ENCODE measurements at regions not wholly inside any gene's neighbourhood (a gene's known extent, or its start where the extent isn't known, plus 50 kb on each side); places are given as distances from the start of the nearest gene placed in this dataset.

- no peaks in the 10 kb centered on the region for H3K4me1 ChIP-seq
- FAIRE-seq (no peak), DNase-seq (ENCODE audit: low read depth in 1 of 2, low spot score in 1 of 2) (no peak), ATAC-seq (no peak)
- ChIA-PET CTCF (interaction anchor here (1.7 kb wide), 1 partner anchor 335 kb away, joined by 6 read pairs; no protein-coding TSS in a partner anchor), POLR2A (no interaction called here)
- H3K4me2 ChIP-seq: no peak overlapping the region
- no peak overlapping the region for H3K27ac ChIP-seq
- TF ChIP-seq JUN (IDR thresholded peaks at IDR 0.05) (no peak), BCL3 (IDR thresholded peaks at IDR 0.05) (no peak), HOXB13 (CRISPR knock-in tag; IDR thresholded peaks at IDR 0.05; ENCODE audit: low read depth) (no peak), USF2 (IDR thresholded peaks at IDR 0.05) (no peak), TP53 (CRISPR knock-in tag; IDR thresholded peaks at IDR 0.05) (no peak), FOXS1 (CRISPR knock-in tag; IDR thresholded peaks at IDR 0.05) (no peak), JUNB (IDR thresholded peaks at IDR 0.05) (no peak), CBX2 (IDR thresholded peaks at IDR 0.05; ENCODE audit: borderline replicate concordance, low read depth) (no peak), CEBPB (IDR thresholded peaks at IDR 0.05) (no peak), NPAS2 (CRISPR knock-in tag; IDR thresholded peaks at IDR 0.05; ENCODE audit: borderline replicate concordance) (no peak), ELK1 (IDR thresholded peaks at IDR 0.05; ENCODE audit: low read depth, low read length) (no peak), SREBF2 (IDR thresholded peaks at IDR 0.05) (no peak), PHF8 (IDR thresholded peaks at IDR 0.05; ENCODE audit: borderline replicate concordance, low read depth) (no peak), POLR2A (IDR thresholded peaks at IDR 0.05; ENCODE audit: low read length) (no peak), RARB (CRISPR knock-in tag; IDR thresholded peaks at IDR 0.05) (no peak)
- TF ChIP-seq, protein P1, sequence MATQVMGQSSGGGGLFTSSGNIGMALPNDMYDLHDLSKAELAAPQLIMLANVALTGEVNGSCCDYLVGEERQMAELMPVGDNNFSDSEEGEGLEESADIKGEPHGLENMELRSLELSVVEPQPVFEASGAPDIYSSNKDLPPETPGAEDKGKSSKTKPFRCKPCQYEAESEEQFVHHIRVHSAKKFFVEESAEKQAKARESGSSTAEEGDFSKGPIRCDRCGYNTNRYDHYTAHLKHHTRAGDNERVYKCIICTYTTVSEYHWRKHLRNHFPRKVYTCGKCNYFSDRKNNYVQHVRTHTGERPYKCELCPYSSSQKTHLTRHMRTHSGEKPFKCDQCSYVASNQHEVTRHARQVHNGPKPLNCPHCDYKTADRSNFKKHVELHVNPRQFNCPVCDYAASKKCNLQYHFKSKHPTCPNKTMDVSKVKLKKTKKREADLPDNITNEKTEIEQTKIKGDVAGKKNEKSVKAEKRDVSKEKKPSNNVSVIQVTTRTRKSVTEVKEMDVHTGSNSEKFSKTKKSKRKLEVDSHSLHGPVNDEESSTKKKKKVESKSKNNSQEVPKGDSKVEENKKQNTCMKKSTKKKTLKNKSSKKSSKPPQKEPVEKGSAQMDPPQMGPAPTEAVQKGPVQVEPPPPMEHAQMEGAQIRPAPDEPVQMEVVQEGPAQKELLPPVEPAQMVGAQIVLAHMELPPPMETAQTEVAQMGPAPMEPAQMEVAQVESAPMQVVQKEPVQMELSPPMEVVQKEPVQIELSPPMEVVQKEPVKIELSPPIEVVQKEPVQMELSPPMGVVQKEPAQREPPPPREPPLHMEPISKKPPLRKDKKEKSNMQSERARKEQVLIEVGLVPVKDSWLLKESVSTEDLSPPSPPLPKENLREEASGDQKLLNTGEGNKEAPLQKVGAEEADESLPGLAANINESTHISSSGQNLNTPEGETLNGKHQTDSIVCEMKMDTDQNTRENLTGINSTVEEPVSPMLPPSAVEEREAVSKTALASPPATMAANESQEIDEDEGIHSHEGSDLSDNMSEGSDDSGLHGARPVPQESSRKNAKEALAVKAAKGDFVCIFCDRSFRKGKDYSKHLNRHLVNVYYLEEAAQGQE (IDR thresholded peaks at IDR 0.05): no peak
- TF ChIP-seq, protein P2, sequence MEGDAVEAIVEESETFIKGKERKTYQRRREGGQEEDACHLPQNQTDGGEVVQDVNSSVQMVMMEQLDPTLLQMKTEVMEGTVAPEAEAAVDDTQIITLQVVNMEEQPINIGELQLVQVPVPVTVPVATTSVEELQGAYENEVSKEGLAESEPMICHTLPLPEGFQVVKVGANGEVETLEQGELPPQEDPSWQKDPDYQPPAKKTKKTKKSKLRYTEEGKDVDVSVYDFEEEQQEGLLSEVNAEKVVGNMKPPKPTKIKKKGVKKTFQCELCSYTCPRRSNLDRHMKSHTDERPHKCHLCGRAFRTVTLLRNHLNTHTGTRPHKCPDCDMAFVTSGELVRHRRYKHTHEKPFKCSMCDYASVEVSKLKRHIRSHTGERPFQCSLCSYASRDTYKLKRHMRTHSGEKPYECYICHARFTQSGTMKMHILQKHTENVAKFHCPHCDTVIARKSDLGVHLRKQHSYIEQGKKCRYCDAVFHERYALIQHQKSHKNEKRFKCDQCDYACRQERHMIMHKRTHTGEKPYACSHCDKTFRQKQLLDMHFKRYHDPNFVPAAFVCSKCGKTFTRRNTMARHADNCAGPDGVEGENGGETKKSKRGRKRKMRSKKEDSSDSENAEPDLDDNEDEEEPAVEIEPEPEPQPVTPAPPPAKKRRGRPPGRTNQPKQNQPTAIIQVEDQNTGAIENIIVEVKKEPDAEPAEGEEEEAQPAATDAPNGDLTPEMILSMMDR (IDR thresholded peaks at IDR 0.05): no peak
- no peaks in the 10 kb centered on the region for H3K9me3 ChIP-seq
- no peak overlapping the region for H3K4me3 ChIP-seq
- 57% methylated on average over 4 of the region's 4 CpGs for WGBS (ENCODE audit: missing lambda C conversion rate)
Observed at GRCh38 chr16:86727632-86728031, 149.3 kb downstream of the FOXL1 start.

DNA sequence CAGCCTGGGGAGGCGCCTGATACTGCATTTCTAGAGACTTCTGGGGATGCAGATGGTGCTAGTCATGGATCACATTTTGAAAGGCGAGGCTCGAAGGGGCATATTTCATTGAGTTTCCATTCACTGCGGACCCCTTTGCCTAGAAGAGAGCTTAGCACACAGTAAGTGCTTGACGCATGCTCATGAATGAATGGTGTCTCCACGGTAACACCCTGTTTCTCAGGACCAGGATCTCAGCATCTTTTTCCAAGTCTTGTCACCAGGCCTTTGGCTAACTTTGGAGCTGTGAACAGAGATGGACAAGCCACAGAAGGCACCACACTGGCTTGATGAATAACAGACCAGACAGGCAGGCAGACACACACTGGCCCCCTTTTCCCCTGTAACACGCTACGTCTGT is 151.3 kb downstream of the FOXL1 start:
- Histone ChIP-seq H3K4me3 (no peak overlapping the region), H3K4me1 (no peaks in the 10 kb centered on the region), H3K27ac (no peak overlapping the region), H3K9me3 (no peaks in the 10 kb centered on the region), H3K4me2 (no peak overlapping the region)
- TF ChIP-seq, protein P2 (IDR thresholded peaks at IDR 0.05): no peak
- TF ChIP-seq HOXA7 (CRISPR knock-in tag; IDR thresholded peaks at IDR 0.05): no peak
- TF ChIP-seq CHD2 (IDR thresholded peaks at IDR 0.05; ENCODE audit: low read length, partially characterized antibody): no peak
- no peak for TF ChIP-seq JUNB (IDR thresholded peaks at IDR 0.05)
- no peak for TF ChIP-seq SREBF2 (IDR thresholded peaks at IDR 0.05)
- TF ChIP-seq CBX2 (IDR thresholded peaks at IDR 0.05; ENCODE audit: borderline replicate concordance, low read depth): no peak
- TF ChIP-seq EHMT2 (IDR thresholded peaks at IDR 0.05; ENCODE audit: low read depth): no peak
- TF ChIP-seq ZFP36 (IDR thresholded peaks at IDR 0.05; ENCODE audit: borderline replicate concordance, partially characterized antibody): no peak
- no peak for TF ChIP-seq NPAS2 (CRISPR knock-in tag; IDR thresholded peaks at IDR 0.05; ENCODE audit: borderline replicate concordance)
- ChIA-PET POLR2A (no interaction called here), CTCF (no interaction called here)
- FAIRE-seq (no peak), ATAC-seq (no peak), DNase-seq (ENCODE audit: low read depth in 1 of 2, low spot score in 1 of 2) (no peak)
- WGBS (ENCODE audit: missing lambda C conversion rate): 70% methylated on average over 8 of the region's 8 CpGs

Measured in A549 (cell line).